ENCODE measurements at regions not wholly inside any gene's neighbourhood (a gene's known extent, or its start where the extent isn't known, plus 50 kb on each side); places are given as distances from the start of the nearest gene placed in this dataset.
A peak's percentile ranks its signal among the peaks of the same experiment; 100 is the strongest.

DNA sequence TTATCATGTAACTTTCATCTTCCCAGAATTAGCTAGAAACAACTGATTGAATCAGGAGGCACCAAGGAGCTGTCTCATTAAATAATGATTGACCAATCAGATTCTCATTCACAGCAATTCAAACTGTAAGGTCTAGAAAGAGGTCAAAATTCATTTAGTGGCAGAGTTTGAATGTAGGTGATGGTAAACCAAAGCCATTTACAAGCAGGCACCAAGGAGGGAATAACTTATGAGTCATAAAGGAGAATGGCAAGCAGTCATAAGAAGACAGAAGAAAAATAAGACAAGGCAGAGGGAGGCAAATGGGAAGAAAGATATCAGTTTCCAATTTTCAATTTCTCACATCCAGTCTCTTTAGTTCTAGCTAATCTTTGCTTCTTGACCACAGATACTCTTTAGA lies 52.9 kb upstream of the DEFB112 start:
- TF ChIP-seq POLR2A (IDR thresholded peaks at IDR 0.05; ENCODE audit: low read depth, low read length), result no peak
- FAIRE-seq (no peak), DNase-seq (ENCODE audit: insufficient read length, low spot score) (no peak)

DNA sequence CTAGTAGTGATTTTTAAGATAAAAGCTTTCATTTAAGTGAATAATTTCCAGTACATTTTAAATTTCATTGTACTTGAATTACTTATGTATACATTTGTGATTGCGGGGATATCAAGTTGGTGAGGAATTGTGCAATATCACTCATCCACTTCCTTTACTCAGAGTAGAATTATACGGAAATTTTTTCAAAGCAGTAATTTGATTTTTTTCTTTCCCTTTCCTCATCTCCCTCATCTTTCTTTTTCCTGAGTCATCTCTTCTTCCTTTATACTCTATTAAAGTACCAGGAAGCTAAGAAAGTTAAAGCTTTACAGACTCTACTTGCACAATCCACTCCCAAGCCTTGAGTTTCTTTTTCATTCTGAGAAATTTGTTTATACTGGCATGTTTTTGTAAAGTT lies 60.9 kb upstream of the DEFB112 start:
- no peak for TF ChIP-seq POLR2A (IDR thresholded peaks at IDR 0.05; ENCODE audit: low read depth, low read length)
- no peak for FAIRE-seq

GRCh38 chr6:50112981-50113857 lies 63.5 kb upstream of the DEFB112 start:
- FAIRE-seq (no peak), DNase-seq (ENCODE audit: insufficient read length, low spot score) (no peak)

More for the DNA sequence above, 60.9 kb upstream of the DEFB112 start:
- DNase-seq (ENCODE audit: insufficient read length, low spot score), result no peak

GRCh38 chr6:50116390-50116789 lies 66.7 kb upstream of the DEFB112 start:
- no peak for DNase-seq (ENCODE audit: insufficient read length, low spot score)
- TF ChIP-seq POLR2A (IDR thresholded peaks at IDR 0.05; ENCODE audit: low read depth, low read length), result no peak
- no peak for FAIRE-seq

More at GRCh38 chr6:50112981-50113857, 63.5 kb upstream of the DEFB112 start:
- no peak for TF ChIP-seq POLR2A (IDR thresholded peaks at IDR 0.05; ENCODE audit: low read depth, low read length)

- no peak for FAIRE-seq
- TF ChIP-seq POLR2A (IDR thresholded peaks at IDR 0.05; ENCODE audit: low read depth, low read length), result no peak
- no peak for DNase-seq (ENCODE audit: insufficient read length, low spot score)
These were observed 67.2 kb upstream of the DEFB112 start for GRCh38 chr6:50116797-50117542.

DNA sequence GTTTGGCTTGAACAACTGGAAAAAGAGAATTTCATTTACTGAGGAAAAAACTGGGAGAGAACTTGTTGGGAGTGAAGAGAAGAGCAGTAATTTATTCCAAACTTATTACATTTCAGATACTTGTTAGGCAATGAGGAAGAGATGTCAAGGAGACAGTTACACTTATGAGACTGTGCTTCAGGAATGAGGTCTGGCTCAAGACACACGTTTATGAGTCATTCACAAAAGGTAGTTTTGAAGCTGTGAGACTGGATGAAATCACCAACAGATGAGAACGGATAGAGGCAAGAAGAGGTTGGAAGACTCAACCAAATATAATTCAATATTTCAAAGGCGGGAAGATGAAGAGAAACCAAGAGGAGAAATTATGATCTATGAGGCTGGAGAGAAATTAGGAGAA lies 70.6 kb upstream of the DEFB112 start:
- DNase-seq (ENCODE audit: insufficient read length, low spot score) (no peak), FAIRE-seq (no peak)
- TF ChIP-seq POLR2A (IDR thresholded peaks at IDR 0.05; ENCODE audit: low read depth, low read length), result no peak

- FAIRE-seq, result no peak
- TF ChIP-seq POLR2A (IDR thresholded peaks at IDR 0.05; ENCODE audit: low read depth, low read length), result no peak
- no peak for DNase-seq (ENCODE audit: insufficient read length, low spot score)
These were observed 74.0 kb upstream of the DEFB112 start for GRCh38 chr6:50123688-50124087.

DNA sequence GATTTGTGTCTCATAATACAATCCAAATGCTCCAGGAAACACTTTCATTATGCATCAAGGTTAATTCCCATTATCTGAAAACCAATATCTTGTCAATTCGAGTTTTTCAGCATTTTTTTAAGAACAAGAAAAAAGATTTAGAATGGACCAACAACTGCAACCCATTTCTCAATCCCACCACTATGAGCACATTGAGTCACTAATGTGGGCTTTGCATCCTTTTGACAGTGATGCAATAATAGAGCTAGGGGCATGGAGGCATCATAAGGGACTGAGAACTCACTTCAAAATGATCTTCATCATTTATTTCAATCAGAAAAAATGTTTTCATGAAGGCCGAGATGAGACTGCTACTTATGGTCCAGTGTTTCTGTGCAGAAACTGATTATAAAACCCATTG lies 74.8 kb upstream of the DEFB112 start:
- no peak for TF ChIP-seq POLR2A (IDR thresholded peaks at IDR 0.05; ENCODE audit: low read depth, low read length)
- no peak for FAIRE-seq
- no peak for DNase-seq (ENCODE audit: insufficient read length, low spot score)

GRCh38 chr6:50128420-50129005 lies 78.8 kb upstream of the DEFB112 start:
- DNase-seq (ENCODE audit: insufficient read length, low spot score), result no peak
- FAIRE-seq, result no peak
- no peak for TF ChIP-seq POLR2A (IDR thresholded peaks at IDR 0.05; ENCODE audit: low read depth, low read length)

DNA sequence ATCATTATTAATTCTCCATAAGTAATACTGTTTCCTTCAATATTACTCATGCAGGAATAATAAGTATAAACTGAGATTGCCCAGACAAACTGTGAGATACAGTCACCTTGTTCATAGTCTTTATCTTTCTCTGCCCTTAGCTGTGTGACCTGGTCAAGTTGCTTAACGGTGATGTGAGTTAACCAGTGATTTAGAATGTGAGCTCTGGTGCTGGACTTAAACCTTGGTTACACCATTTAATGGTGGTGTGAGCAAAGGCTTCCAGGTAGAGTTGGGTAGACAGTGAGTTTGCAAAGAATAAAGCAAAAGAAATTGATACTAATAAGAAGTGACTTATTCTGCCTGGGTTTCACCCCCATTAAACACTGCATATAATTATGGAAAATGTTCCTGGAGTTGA lies 86.2 kb upstream of the DEFB112 start:
- no peak for FAIRE-seq
- no peak for TF ChIP-seq POLR2A (IDR thresholded peaks at IDR 0.05; ENCODE audit: low read depth, low read length)

GRCh38 chr6:50141100-50141499 lies 91.4 kb upstream of the DEFB112 start:
- FAIRE-seq, result no peak
- no peak for TF ChIP-seq POLR2A (IDR thresholded peaks at IDR 0.05; ENCODE audit: low read depth, low read length)

More for the DNA sequence above, 86.2 kb upstream of the DEFB112 start:
- DNase-seq (ENCODE audit: insufficient read length, low spot score), result no peak

GRCh38 chr6:50143011-50143719 lies 93.4 kb upstream of the DEFB112 start:
- peak; percentile 53 for FAIRE-seq
- no peak for TF ChIP-seq POLR2A (IDR thresholded peaks at IDR 0.05; ENCODE audit: low read depth, low read length)
- no peak for DNase-seq (ENCODE audit: insufficient read length, low spot score)

More at GRCh38 chr6:50141100-50141499, 91.4 kb upstream of the DEFB112 start:
- DNase-seq (ENCODE audit: insufficient read length, low spot score), result no peak

DNA sequence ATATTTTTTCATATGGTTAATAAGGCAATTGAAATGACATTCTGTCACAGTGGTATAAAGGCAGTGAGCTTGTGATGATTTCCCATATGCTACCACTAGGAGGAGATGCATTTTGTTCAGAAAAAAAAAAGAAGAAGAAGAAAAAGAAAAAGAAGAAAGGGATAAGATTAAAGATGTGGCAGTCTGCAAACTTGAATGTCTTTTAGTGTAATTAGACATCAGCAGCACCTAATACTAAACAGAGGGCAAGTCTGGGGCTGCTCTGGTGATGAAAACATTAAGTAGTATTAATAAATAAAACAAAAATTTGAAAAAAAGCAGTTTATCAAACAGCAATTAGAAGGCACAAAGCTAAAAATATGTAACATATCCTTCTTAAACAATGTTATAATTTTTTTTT lies 95.4 kb upstream of the DEFB112 start:
- TF ChIP-seq POLR2A (IDR thresholded peaks at IDR 0.05; ENCODE audit: low read depth, low read length), result no peak
- DNase-seq (ENCODE audit: insufficient read length, low spot score), result no peak
- FAIRE-seq, result no peak

DNA sequence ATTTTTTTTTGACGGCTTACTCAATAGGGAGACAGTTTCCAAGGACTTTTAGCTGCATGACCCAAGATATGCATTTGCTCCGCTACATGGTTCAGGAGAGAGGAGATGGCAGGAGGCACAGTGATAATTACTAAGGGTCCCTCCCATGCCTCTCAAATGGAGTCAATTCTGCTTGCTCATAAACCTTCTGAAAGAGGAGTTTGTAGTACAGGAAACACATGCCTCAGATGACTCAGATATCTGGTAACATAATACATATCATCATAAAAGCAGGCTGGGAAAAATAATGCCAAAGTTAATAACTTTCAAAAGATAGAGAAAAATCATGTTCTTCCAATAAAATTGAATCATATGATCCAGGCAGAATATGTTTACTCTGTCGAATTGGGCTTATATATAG lies 97.6 kb upstream of the DEFB112 start:
- DNase-seq (ENCODE audit: insufficient read length, low spot score) (no peak), FAIRE-seq (no peak)
- TF ChIP-seq POLR2A (IDR thresholded peaks at IDR 0.05; ENCODE audit: low read depth, low read length), result no peak

Measured in H54 (cell line).